GM12878 (cell line): ENCODE measurements at regions not wholly inside any gene's neighbourhood (a gene's known extent, or its start where the extent isn't known, plus 50 kb on each side); places are given as distances from the start of the nearest gene placed in this dataset.

Source experiments
- ATAC-seq: fragments of 200-7000 bp; cut with Tn5 transposase; 3 replicates; pipeline ENCODE4 v1.9.1; 2020; ENCODE audit warnings: mild to moderate bottlenecking, moderate library complexity
- BruUV-seq: library from RNA; stranded (reverse); fragments of 400-500 nt; replicated peaks from 2 replicates; lab custom pipeline; 2021; lab: Mats Ljungman, UMichigan
- CTCF ChIA-PET: fragments of 300-600 bp; sonication (Branson Sonifier 250); formaldehyde crosslinking; extraction: SDS; loops from one replicate; lab custom pipeline; 2021; ENCODE audit warnings: inconsistent platforms; lab: Yijun Ruan, JAX
- POLR2A ChIA-PET: fragments of 350-600 bp; formaldehyde crosslinking; extraction: SDS; loops from one replicate; lab custom pipeline; 2021; ENCODE audit warnings: inconsistent platforms; lab: Charles Lee
- RAD21 ChIA-PET: fragments of 300-600 bp; sonication (Branson Sonifier 250); formaldehyde crosslinking; loops from one replicate; lab custom pipeline; 2023; ENCODE audit warnings: antibody characterized with exemption; ENCODE audit not compliant: unreplicated experiment; lab: Charles Lee
- SMC1A ChIA-PET: fragments of 300-600 bp; sonication (Branson Sonifier 250); formaldehyde crosslinking; loops from one replicate; lab custom pipeline; 2023; ENCODE audit not compliant: unreplicated experiment, uncharacterized antibody; lab: Charles Lee
- DNase-seq: peaks from one replicate; pipeline ENCODE4 v3.0.0-alpha.2; 2011; ENCODE audit warnings: low read depth, low spot score
- FAIRE-seq: peaks from 3 replicates; lab custom pipeline; 2011; peaks lifted over from hg19 to GRCh38; lab: Jason Lieb, UNC
- H2AFZ ChIP-seq: 2 replicates; pipeline ENCODE4 v1.6.0; 2011; ENCODE audit warnings: low read depth, low read length, control low read depth; ENCODE audit not compliant: control insufficient read depth
- H3K27ac ChIP-seq: 2 replicates; pipeline ENCODE4 v1.5.1; 2011; ENCODE audit warnings: control low read depth; ENCODE audit not compliant: control insufficient read depth, insufficient read depth
- H3K27me3 ChIP-seq, 2 experiments: replicated peaks in 1 of 2; 2 replicates each; pipeline versions ENCODE4 v1.6.0 to v1.6.1; 2011; ENCODE audit warnings: low read length in 1 of 2; ENCODE audit not compliant: control insufficient read depth in 2 of 2, insufficient read depth in 2 of 2
- H3K36me3 ChIP-seq, 2 experiments: 2 replicates each; pipeline ENCODE4 v1.5.1; 2011; ENCODE audit warnings: low read length in 1 of 2; ENCODE audit not compliant: control insufficient read depth in 2 of 2, insufficient read depth in 2 of 2
- H3K4me1 ChIP-seq: 2 replicates; pipeline ENCODE4 v1.6.1; 2011; ENCODE audit warnings: mild to moderate bottlenecking, low read length, moderate library complexity, mixed read lengths; ENCODE audit not compliant: control insufficient read depth, insufficient read depth
- H3K4me2 ChIP-seq: 2 replicates; pipeline ENCODE4 v1.6.0; 2011; ENCODE audit warnings: control low read depth; ENCODE audit not compliant: control insufficient read depth, insufficient read depth
- H3K4me3 ChIP-seq: fragments of 200-600 bp; sonication (generic); 2 replicates; pipeline ENCODE4 v1.5.1; 2016
- H3K79me2 ChIP-seq: 2 replicates; pipeline ENCODE4 v1.6.0; 2011; ENCODE audit warnings: low read length; ENCODE audit not compliant: control insufficient read depth, insufficient read depth
- H3K9ac ChIP-seq: 2 replicates; pipeline ENCODE4 v1.8.0; 2011; ENCODE audit warnings: low read length, control low read depth, mixed read lengths; ENCODE audit not compliant: control insufficient read depth, insufficient read depth
- H3K9me3 ChIP-seq: replicated peaks from 3 replicates; pipeline ENCODE4 v1.5.1; 2011; ENCODE audit warnings: mild to moderate bottlenecking, low read length; ENCODE audit not compliant: control insufficient read depth, insufficient read depth
- H4K20me1 ChIP-seq: 2 replicates; pipeline ENCODE4 v1.6.0; 2011; ENCODE audit not compliant: control insufficient read depth, insufficient read depth
- BHLHE40 ChIP-seq, 2 experiments: fragments of 450-650 bp in 1 of 2; IDR thresholded peaks; 2 replicates each; pipeline ENCODE4 v1.6.1; 2011 to 2017; ENCODE audit warnings: low read depth in 2 of 2, borderline replicate concordance in 1 of 2, improper control_type of control experiment in 1 of 2, low read length in 1 of 2, mild to moderate bottlenecking in 1 of 2
- CBX5 ChIP-seq: sonication (generic); IDR thresholded peaks from 2 replicates; pipeline ENCODE4 v1.6.1; 2016; ENCODE audit warnings: low read depth, moderate library complexity, mild to moderate bottlenecking, inconsistent platforms
- CEBPZ ChIP-seq: fragments of 150-350 bp; IDR thresholded peaks from 2 replicates; pipeline ENCODE4 v1.6.1; 2016; ENCODE audit warnings: low read depth, low read length
- CREB1 ChIP-seq: IDR thresholded peaks from 2 replicates; pipeline ENCODE4 v1.6.1; 2012; ENCODE audit warnings: low read depth, mild to moderate bottlenecking, inconsistent platforms
- EZH2 ChIP-seq: IDR thresholded peaks from 2 replicates; pipeline ENCODE4 v1.6.1; 2012; ENCODE audit warnings: low read depth, mild to moderate bottlenecking, control low read depth, inconsistent platforms, low read length, borderline replicate concordance; ENCODE audit not compliant: control insufficient read depth
- KDM1A ChIP-seq: fragments of 200-600 bp; sonication (generic); IDR thresholded peaks from 2 replicates; pipeline ENCODE4 v1.6.1; 2016; ENCODE audit warnings: borderline replicate concordance
- MEF2B ChIP-seq: fragments of 450-650 bp; IDR thresholded peaks from 2 replicates; pipeline ENCODE4 v1.6.1; 2018; ENCODE audit warnings: mild to moderate bottlenecking, moderate library complexity; ENCODE audit not compliant: partially characterized antibody, poor library complexity, severe bottlenecking
- NFXL1 ChIP-seq: fragments of 450-650 bp; IDR thresholded peaks from 2 replicates; pipeline ENCODE4 v1.6.1; 2017; ENCODE audit warnings: antibody characterized with exemption, mild to moderate bottlenecking, borderline replicate concordance
- NRF1 ChIP-seq: conservative IDR thresholded peaks from 2 replicates; pipeline ENCODE4 v1.6.1; 2011; ENCODE audit warnings: mild to moderate bottlenecking, low read depth, low read length, improper control_type of control experiment
- POLR2AphosphoS2 ChIP-seq: IDR thresholded peaks from 2 replicates; pipeline ENCODE4 v1.6.1; 2011; ENCODE audit warnings: low read depth, mild to moderate bottlenecking, low read length, improper control_type of control experiment, moderate library complexity
- RBBP5 ChIP-seq: fragments of 200-600 bp; sonication (generic); conservative IDR thresholded peaks from 2 replicates; pipeline ENCODE4 v1.6.1; 2016
- RCOR1 ChIP-seq: conservative IDR thresholded peaks from 2 replicates; pipeline ENCODE4 v1.6.1; 2012; ENCODE audit warnings: low read depth, low read length, improper control_type of control experiment
- SIX5 ChIP-seq: IDR thresholded peaks from 2 replicates; pipeline ENCODE4 v1.6.1; 2011; ENCODE audit warnings: mild to moderate bottlenecking, low read depth, low read length, moderate library complexity; ENCODE audit not compliant: severe bottlenecking
- SMC3 ChIP-seq: IDR thresholded peaks from 2 replicates; pipeline ENCODE4 v1.6.1; 2011; ENCODE audit warnings: low read length, improper control_type of control experiment, borderline replicate concordance
- SPI1 ChIP-seq: IDR thresholded peaks from 2 replicates; pipeline ENCODE4 v1.6.1; 2011; ENCODE audit warnings: low read depth, mild to moderate bottlenecking, low read length, moderate library complexity, borderline replicate concordance; ENCODE audit not compliant: insufficient read depth
- SUPT20H ChIP-seq: IDR thresholded peaks from 2 replicates; pipeline ENCODE4 v1.6.1; 2011; ENCODE audit warnings: low read depth, mild to moderate bottlenecking, low read length, moderate library complexity, borderline replicate concordance; ENCODE audit not compliant: control insufficient read depth
- ZNF24 ChIP-seq: fragments of 450-650 bp; IDR thresholded peaks from 2 replicates; pipeline ENCODE4 v1.6.1; 2017; ENCODE audit warnings: antibody characterized with exemption, mild to moderate bottlenecking
- WGBS: methylation state at CpG from one replicate; pipeline ENCODE4 v1.1.6; 2016; ENCODE audit warnings: low lambda C conversion rate; ENCODE audit not compliant: insufficient replicate concordance, insufficient coverage; ENCODE audit errors: missing lambda C conversion rate; 5-methylcytosine and 5-hydroxymethylcytosine counted together
- in situ Hi-C: fragments of 300-500 bp; cut with MboI; formaldehyde crosslinking; loops from 9 replicates; pipeline ENCODE4 v1.14.3; 2018; ENCODE audit warnings: mixed read lengths
- intact Hi-C: fragments of 100-400 bp; cut with micrococcal nuclease; formaldehyde crosslinking; loops from one replicate; pipeline ENCODE4 v1.14.2; 2022; ENCODE audit not compliant: unreplicated experiment

DNA sequence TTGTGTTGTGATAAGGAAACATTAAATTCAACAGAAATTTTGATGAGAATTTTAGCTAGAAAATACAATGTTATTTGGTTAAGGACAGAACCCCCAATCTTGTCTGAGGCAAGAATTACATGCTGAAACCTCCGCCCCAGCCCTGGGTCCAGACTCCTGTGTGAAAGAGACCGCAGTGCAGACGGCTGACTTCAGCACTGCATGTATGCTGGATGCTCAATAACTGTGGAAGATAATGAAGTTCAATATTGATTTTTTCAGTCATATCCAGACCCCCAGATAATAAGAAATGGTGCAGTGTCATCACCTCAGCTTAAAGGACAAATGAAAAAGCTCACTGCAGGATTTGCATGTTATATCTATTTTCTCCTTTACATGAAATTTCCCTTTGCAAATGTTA, 188.3 kb upstream of the CNTN4 start:
- ChIA-PET SMC1A (no interaction called here), RAD21 (no interaction called here)
- H3K36me3 ChIP-seq: no peaks in the 10 kb centered on the region

GRCh38 chr3:1929788-1930414, 168.8 kb upstream of the CNTN4 start:
- Histone ChIP-seq H3K4me1 (no peaks in the 10 kb centered on the region), H3K79me2 (no peaks in the 10 kb centered on the region), H4K20me1 (no peaks in the 10 kb centered on the region), H3K9ac (no peak overlapping the region), H2AFZ (no peak overlapping the region), H3K9me3 (no peaks in the 10 kb centered on the region), H3K27ac (no peak overlapping the region), H3K36me3 (no peaks in the 10 kb centered on the region), H3K4me3 (no peak overlapping the region), H3K4me2 (no peak overlapping the region), H3K27me3 (no peaks in the 10 kb centered on the region)
- RAD21 ChIA-PET: no interaction called here
- 25% methylated on average over 8 of the region's 8 CpGs for WGBS
- in situ Hi-C loops: no loop called here
- ATAC-seq (no peak), FAIRE-seq (no peak), DNase-seq (no peak)
- no TSS peak for BruUV-seq
- POLR2A ChIA-PET: no interaction called here
- CTCF ChIA-PET: no interaction called here
- intact Hi-C loops: no loop called here
- SMC1A ChIA-PET: no interaction called here
- no peak for TF ChIP-seq CEBPZ
- TF ChIP-seq BHLHE40 (IDR thresholded peaks at IDR 0.05; ENCODE audit: borderline replicate concordance in 1 of 2, low read depth in 2 of 2, low read length in 1 of 2): no peak
- TF ChIP-seq RBBP5: no peak
- TF ChIP-seq SIX5: no peak
- no peak for TF ChIP-seq RCOR1
- no peak for TF ChIP-seq CREB1
- TF ChIP-seq EZH2: no peak

More for the DNA sequence above, 188.3 kb upstream of the CNTN4 start:
- H2AFZ ChIP-seq: no peak overlapping the region
- no peak overlapping the region for H3K27ac ChIP-seq
- FAIRE-seq (no peak), DNase-seq (no peak), ATAC-seq (no peak)
- no peak overlapping the region for H3K4me3 ChIP-seq
- 34% methylated on average over 3 of the region's 3 CpGs for WGBS
- no peaks in the 10 kb centered on the region for H3K9me3 ChIP-seq
- no peaks in the 10 kb centered on the region for H3K4me1 ChIP-seq
- no peaks in the 10 kb centered on the region for H3K27me3 ChIP-seq
- intact Hi-C loops: no loop called here
- ChIA-PET CTCF (no interaction called here), POLR2A (no interaction called here)
- no peak overlapping the region for H3K4me2 ChIP-seq
- no peaks in the 10 kb centered on the region for H3K79me2 ChIP-seq
- no peak overlapping the region for H3K9ac ChIP-seq
- no peaks in the 10 kb centered on the region for H4K20me1 ChIP-seq
- TF ChIP-seq MEF2B: no peak
- no peak for TF ChIP-seq SMC3
- TF ChIP-seq CBX5: no peak
- TF ChIP-seq NFXL1: no peak
- no peak for TF ChIP-seq POLR2AphosphoS2
- TF ChIP-seq SUPT20H: no peak
- TF ChIP-seq ZNF24: no peak
- no peak for TF ChIP-seq NRF1
- TF ChIP-seq SPI1: no peak
- no peak for TF ChIP-seq KDM1A
- in situ Hi-C loops: no loop called here
- no TSS peak for BruUV-seq
